ENCODE measurements at regions not wholly inside any gene's neighbourhood (a gene's known extent, or its start where the extent isn't known, plus 50 kb on each side); places are given as distances from the start of the nearest gene placed in this dataset.

GRCh38 chr22:47570851-47571250, 808.4 kb downstream of the TBC1D22A start:
- no peak for TF ChIP-seq EZH2phosphoT487 (IDR thresholded peaks at IDR 0.05; ENCODE audit: borderline replicate concordance)
- TF ChIP-seq CTCF (conservative IDR thresholded peaks at IDR 0.05; ENCODE audit: low read length), result no peak
